WTC11 (cell line): ENCODE measurements at regions not wholly inside any gene's neighbourhood (a gene's known extent, or its start where the extent isn't known, plus 50 kb on each side); places are given as distances from the start of the nearest gene placed in this dataset.

Source experiments
- ATAC-seq: fragments of 200-7000 bp; cut with Tn5 transposase; 2 replicates; pipeline ENCODE4 v1.10.0; 2021; ENCODE audit warnings: mild to moderate bottlenecking, moderate library complexity
- CTCF ChIA-PET: fragments of 300-600 bp; sonication (Branson Sonifier 250); formaldehyde crosslinking; loops from one replicate; lab custom pipeline; 2021; ENCODE audit warnings: antibody characterized with exemption; lab: Charles Lee
- POLR2A ChIA-PET: fragments of 350-600 bp; sonication (Branson Sonifier 250); formaldehyde crosslinking; loops from one replicate; lab custom pipeline; 2021; ENCODE audit warnings: antibody characterized with exemption; lab: Charles Lee
- DNase-seq: peaks from one replicate; pipeline ENCODE4 v3.0.0; 2021; ENCODE audit warnings: low spot score
- H3K27ac Mint-ChIP-seq: 2 replicates; pipeline ENCODE4 v1.8.0; 2021; ENCODE audit warnings: mixed read lengths
- H3K27me3 Mint-ChIP-seq: 2 replicates; pipeline ENCODE4 v1.8.0; 2021; ENCODE audit warnings: low read depth, mild to moderate bottlenecking, moderate library complexity, mixed read lengths
- H3K36me3 Mint-ChIP-seq: 2 replicates; pipeline ENCODE4 v1.8.0; 2021; ENCODE audit warnings: mixed read lengths
- H3K4me1 Mint-ChIP-seq: 2 replicates; pipeline ENCODE4 v1.8.0; 2022; ENCODE audit warnings: mixed read lengths
- H3K4me3 Mint-ChIP-seq: 2 replicates; pipeline ENCODE4 v1.8.0; 2021; ENCODE audit warnings: mild to moderate bottlenecking, moderate library complexity, mixed read lengths
- H3K9me3 Mint-ChIP-seq: 2 replicates; pipeline ENCODE4 v1.8.0; 2021; ENCODE audit warnings: mixed read lengths
- AFF4 ChIP-seq: sonication (generic); formaldehyde crosslinking; IDR thresholded peaks from 2 replicates; pipeline ENCODE4 v1.8.1; 2023; ENCODE audit warnings: mild to moderate bottlenecking, missing genetic modification reagents, borderline replicate concordance
- CTCF ChIP-seq: fragments of 200-600 bp; IDR thresholded peaks from 2 replicates; pipeline ENCODE4 v1.8.0; 2022; ENCODE audit warnings: antibody characterized with exemption
- EMX1 ChIP-seq: fragments of 250-450 bp; sonication (Bioruptor Pico); IDR thresholded peaks from 2 replicates; pipeline ENCODE4 v1.8.0; 2021; ENCODE audit warnings: mild to moderate bottlenecking
- IRF2 ChIP-seq: sonication (generic); formaldehyde crosslinking; IDR thresholded peaks from 2 replicates; pipeline ENCODE4 v1.8.0; 2022; ENCODE audit warnings: low read depth, missing genetic modification reagents, borderline replicate concordance
- KAT7 ChIP-seq: sonication (generic); formaldehyde crosslinking; IDR thresholded peaks from 2 replicates; pipeline ENCODE4 v1.8.1; 2023; ENCODE audit warnings: missing genetic modification reagents, mild to moderate bottlenecking, borderline replicate concordance
- NR2C2 ChIP-seq: sonication (generic); formaldehyde crosslinking; IDR thresholded peaks from 2 replicates; pipeline ENCODE4 v1.8.0; 2022; ENCODE audit warnings: mild to moderate bottlenecking, missing genetic modification reagents
- NR3C1 ChIP-seq: sonication (generic); formaldehyde crosslinking; conservative IDR thresholded peaks from 2 replicates; pipeline ENCODE4 v1.8.1; 2023; ENCODE audit warnings: low read depth, mild to moderate bottlenecking, missing genetic modification reagents
- SMAD3 ChIP-seq: sonication (generic); formaldehyde crosslinking; IDR thresholded peaks from 2 replicates; pipeline ENCODE4 v1.8.0; 2022; ENCODE audit warnings: missing genetic modification reagents, mild to moderate bottlenecking, borderline replicate concordance
- SMAD4 ChIP-seq: sonication (generic); formaldehyde crosslinking; IDR thresholded peaks from 2 replicates; pipeline ENCODE4 v1.8.0; 2022; ENCODE audit warnings: mild to moderate bottlenecking, missing genetic modification reagents
- SOX15 ChIP-seq: fragments of 250-450 bp; sonication (Bioruptor Pico); IDR thresholded peaks from 2 replicates; pipeline ENCODE4 v1.9.0; 2021; ENCODE audit warnings: mild to moderate bottlenecking
- TEAD4 ChIP-seq: sonication (generic); formaldehyde crosslinking; IDR thresholded peaks from 2 replicates; pipeline ENCODE4 v1.8.0; 2022; ENCODE audit warnings: mild to moderate bottlenecking, missing genetic modification reagents
- TP53 ChIP-seq: sonication (generic); formaldehyde crosslinking; IDR thresholded peaks from 2 replicates; pipeline ENCODE4 v1.8.1; 2023; ENCODE audit warnings: mild to moderate bottlenecking, missing genetic modification reagents
- ZNF232 ChIP-seq: sonication (generic); formaldehyde crosslinking; IDR thresholded peaks from 2 replicates; pipeline ENCODE4 v1.8.0; 2022; ENCODE audit warnings: mild to moderate bottlenecking, missing genetic modification reagents
- ZNF416 ChIP-seq: fragments of 250-450 bp; sonication (Bioruptor Pico); IDR thresholded peaks from 2 replicates; pipeline ENCODE4 v1.9.0; 2021; ENCODE audit warnings: mild to moderate bottlenecking, inconsistent platforms
- ZNF532 ChIP-seq: fragments of 250-450 bp; sonication (Bioruptor Pico); IDR thresholded peaks from 2 replicates; pipeline ENCODE4 v1.9.0; 2021; ENCODE audit warnings: mild to moderate bottlenecking, borderline replicate concordance
- TF ChIP-seq, protein P1 (sequence below): sonication (generic); formaldehyde crosslinking; IDR thresholded peaks from 2 replicates; pipeline ENCODE4 v1.8.1; 2023; ENCODE audit warnings: mild to moderate bottlenecking, missing genetic modification reagents, moderate library complexity

GRCh38 chr1:78440381-78440793 is 50.4 kb upstream of the PTGFR start:
- H3K4me3 Mint-ChIP-seq, result no peak overlapping the region
- H3K9me3 Mint-ChIP-seq, result 0 out of 2 replicates have a peak, but pooled peaks cover 8% of the 10 kb centered on the region
- TF ChIP-seq TP53 (CRISPR knock-in tag) (no peak), AFF4 (CRISPR knock-in tag) (no peak), SMAD4 (CRISPR knock-in tag) (no peak), NR2C2 (CRISPR knock-in tag) (no peak), ZNF232 (CRISPR knock-in tag) (no peak), ZNF532 (CRISPR knock-in tag) (no peak), SOX15 (CRISPR knock-in tag) (no peak), NR3C1 (CRISPR knock-in tag) (no peak), ZNF416 (CRISPR knock-in tag) (no peak), KAT7 (CRISPR knock-in tag) (no peak), EMX1 (CRISPR knock-in tag) (no peak), TEAD4 (no peak), SMAD3 (CRISPR knock-in tag) (no peak), CTCF (no peak), IRF2 (CRISPR knock-in tag) (no peak)
- TF ChIP-seq, protein P1, sequence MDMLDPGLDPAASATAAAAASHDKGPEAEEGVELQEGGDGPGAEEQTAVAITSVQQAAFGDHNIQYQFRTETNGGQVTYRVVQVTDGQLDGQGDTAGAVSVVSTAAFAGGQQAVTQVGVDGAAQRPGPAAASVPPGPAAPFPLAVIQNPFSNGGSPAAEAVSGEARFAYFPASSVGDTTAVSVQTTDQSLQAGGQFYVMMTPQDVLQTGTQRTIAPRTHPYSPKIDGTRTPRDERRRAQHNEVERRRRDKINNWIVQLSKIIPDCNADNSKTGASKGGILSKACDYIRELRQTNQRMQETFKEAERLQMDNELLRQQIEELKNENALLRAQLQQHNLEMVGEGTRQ (CRISPR knock-in tag), result no peak
- ChIA-PET CTCF (no interaction called here), POLR2A (no interaction called here)
- no peaks in the 10 kb centered on the region for H3K36me3 Mint-ChIP-seq
- no peak overlapping the region for H3K27ac Mint-ChIP-seq
- no peaks in the 10 kb centered on the region for H3K27me3 Mint-ChIP-seq
- ATAC-seq (no peak), DNase-seq (no peak)
- peaks cover 10% of the 10 kb centered on the region for H3K4me1 Mint-ChIP-seq
